ENCODE measurements at regions not wholly inside any gene's neighbourhood (a gene's known extent, or its start where the extent isn't known, plus 50 kb on each side); places are given as distances from the start of the nearest gene placed in this dataset.

DNA sequence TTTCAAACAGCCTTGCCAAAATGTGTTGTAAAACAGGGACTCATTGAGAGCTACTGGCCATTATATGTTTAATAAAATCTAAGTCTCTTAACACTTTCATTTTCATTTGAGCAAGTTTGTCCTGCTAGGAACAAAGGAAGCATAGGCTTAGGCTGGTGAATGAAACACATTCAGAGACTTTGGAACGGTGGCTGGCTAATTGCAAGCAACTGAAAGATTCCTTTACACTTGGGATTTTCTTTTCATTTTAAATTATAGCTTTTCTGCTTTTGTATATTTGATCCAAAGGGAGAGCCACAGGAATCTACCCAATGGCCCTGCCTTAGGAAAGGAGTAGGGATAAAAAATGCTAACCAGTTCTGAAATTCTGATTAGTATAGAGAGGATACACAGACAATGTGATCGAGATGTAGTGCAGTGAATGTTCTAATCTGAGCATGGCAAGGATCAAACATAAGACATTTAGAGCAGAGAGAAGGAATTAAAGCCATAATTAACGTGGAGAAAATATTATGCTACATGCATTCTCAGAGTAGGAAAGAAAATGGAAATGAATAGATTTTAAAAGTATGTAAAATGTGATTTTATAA, 911.4 kb upstream of the SLC39A10 start:
- H3K36me3 Mint-ChIP-seq, result no peaks in the 10 kb centered on the region
- H3K4me3 Mint-ChIP-seq, result no peak overlapping the region
- peaks cover 0 to 10% (median under 1%) of the 10 kb centered on the region in 6 donors for H3K9me3 Mint-ChIP-seq
- H3K4me1 Mint-ChIP-seq, result no peaks in the 10 kb centered on the region
- no peak for DNase-seq
- no peaks in the 10 kb centered on the region for H3K27me3 Mint-ChIP-seq (ENCODE audit: low read depth in 3 of 3)
- H3K27ac Mint-ChIP-seq, result no peak overlapping the region

GRCh38 chr2:194742706-194743105, 914.3 kb upstream of the SLC39A10 start:
- H3K36me3 Mint-ChIP-seq, result no peaks in the 10 kb centered on the region
- no peak overlapping the region for H3K4me3 Mint-ChIP-seq
- H3K4me1 Mint-ChIP-seq, result no peaks in the 10 kb centered on the region
- DNase-seq, result no peak
- peaks cover 0 to 14% (median 5%) of the 10 kb centered on the region in 6 donors for H3K9me3 Mint-ChIP-seq
- H3K27ac Mint-ChIP-seq, result no peak overlapping the region
- H3K27me3 Mint-ChIP-seq (ENCODE audit: low read depth in 3 of 3), result peaks cover 0 to 1% (median 0%) of the 10 kb centered on the region in 3 donors

DNA sequence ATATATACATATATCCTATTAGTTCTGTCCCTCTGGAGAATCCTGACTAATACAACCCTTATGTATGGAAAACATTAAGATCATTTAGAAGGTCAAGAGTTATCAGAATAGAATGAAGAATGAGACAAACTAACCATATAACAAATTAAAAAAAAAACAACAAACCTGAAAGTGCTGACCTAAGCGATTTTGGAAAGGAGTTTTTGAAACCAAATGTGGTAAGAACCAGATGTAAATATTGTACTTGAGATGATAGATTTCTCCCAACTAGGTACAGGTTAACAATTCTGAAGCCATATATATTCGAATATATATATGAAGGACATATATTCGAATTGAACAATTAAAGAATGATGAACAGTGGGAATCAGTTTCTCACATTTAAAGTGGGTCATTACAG, 917.8 kb upstream of the SLC39A10 start:
- Mint-ChIP-seq H3K27me3 (ENCODE audit: low read depth in 3 of 3) (peaks cover 0 to 2% (median 1%) of the 10 kb centered on the region in 3 donors), H3K27ac (no peak overlapping the region), H3K36me3 (no peaks in the 10 kb centered on the region), H3K4me1 (no peaks in the 10 kb centered on the region), H3K4me3 (no peak overlapping the region), H3K9me3 (peaks cover 3 to 29% (median 8%) of the 10 kb centered on the region in 6 donors)
- DNase-seq, result no peak

DNA sequence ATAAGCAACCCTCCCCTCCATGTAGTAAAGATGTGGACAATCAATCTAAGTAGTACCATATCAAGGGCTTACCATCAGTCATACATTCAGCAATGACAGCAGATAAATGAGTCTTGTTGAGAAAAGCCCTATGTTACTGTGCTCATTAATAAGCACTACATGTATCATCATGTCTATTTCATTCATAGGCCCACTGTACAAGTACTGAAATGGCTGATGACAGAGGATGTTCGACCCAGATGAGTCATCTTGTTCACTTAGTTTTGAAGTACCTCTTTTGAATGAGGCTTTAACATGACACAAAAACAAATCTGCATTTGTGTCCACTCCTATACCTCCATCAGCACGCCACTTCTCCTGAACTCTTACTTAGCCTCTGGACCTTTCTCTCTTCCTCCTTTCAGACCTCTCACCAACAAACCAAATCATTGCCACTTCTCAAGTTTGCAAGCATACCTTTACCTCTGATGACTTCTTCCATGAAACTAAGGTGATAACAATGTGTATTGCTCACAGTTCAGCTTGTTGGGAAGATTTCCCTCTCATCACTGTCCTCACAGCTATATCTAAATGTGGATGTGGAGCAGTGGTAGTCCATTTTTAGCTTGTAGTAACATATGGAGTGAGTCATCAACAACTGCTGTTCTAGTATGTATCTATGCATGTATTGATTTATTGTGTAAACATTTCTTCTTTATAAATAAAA, 921.0 kb upstream of the SLC39A10 start:
- H3K27me3 Mint-ChIP-seq (ENCODE audit: low read depth in 3 of 3), result peaks cover 1 to 4% (median 2%) of the 10 kb centered on the region in 3 donors
- peaks cover 5 to 34% (median 11%) of the 10 kb centered on the region in 6 donors for H3K9me3 Mint-ChIP-seq
- no peaks in the 10 kb centered on the region for H3K4me1 Mint-ChIP-seq
- no peaks in the 10 kb centered on the region for H3K36me3 Mint-ChIP-seq
- no peak for DNase-seq
- no peak overlapping the region for H3K4me3 Mint-ChIP-seq
- H3K27ac Mint-ChIP-seq, result no peak overlapping the region

- H3K36me3 Mint-ChIP-seq, result no peaks in the 10 kb centered on the region
- DNase-seq, result no peak
- H3K4me3 Mint-ChIP-seq, result no peak overlapping the region
- H3K27me3 Mint-ChIP-seq (ENCODE audit: low read depth in 3 of 3), result peaks cover 0 to 4% (median under 1%) of the 10 kb centered on the region in 3 donors
- no peaks in the 10 kb centered on the region for H3K4me1 Mint-ChIP-seq
- H3K27ac Mint-ChIP-seq, result no peak overlapping the region
- peaks cover 3 to 15% (median 8%) of the 10 kb centered on the region in 6 donors for H3K9me3 Mint-ChIP-seq
Measured at GRCh38 chr2:194730266-194730665, 926.8 kb upstream of the SLC39A10 start.

- no peak overlapping the region for H3K27ac Mint-ChIP-seq
- no peaks in the 10 kb centered on the region for H3K27me3 Mint-ChIP-seq (ENCODE audit: low read depth in 3 of 3)
- no peaks in the 10 kb centered on the region for H3K36me3 Mint-ChIP-seq
- DNase-seq, result no peak
- peaks cover 0 to 17% (median 8%) of the 10 kb centered on the region in 6 donors for H3K9me3 Mint-ChIP-seq
- no peaks in the 10 kb centered on the region for H3K4me1 Mint-ChIP-seq
- H3K4me3 Mint-ChIP-seq, result no peak overlapping the region
Measured at GRCh38 chr2:194725169-194725568, 931.9 kb upstream of the SLC39A10 start.

- H3K27me3 Mint-ChIP-seq (ENCODE audit: low read depth in 3 of 3), result no peaks in the 10 kb centered on the region
- H3K9me3 Mint-ChIP-seq, result peaks cover 0 to 21% (median 8%) of the 10 kb centered on the region in 6 donors
- no peak overlapping the region for H3K4me3 Mint-ChIP-seq
- H3K4me1 Mint-ChIP-seq, result no peaks in the 10 kb centered on the region
- no peak for DNase-seq
- no peak overlapping the region for H3K27ac Mint-ChIP-seq
- no peaks in the 10 kb centered on the region for H3K36me3 Mint-ChIP-seq
Measured at GRCh38 chr2:194723446-194723845, 933.6 kb upstream of the SLC39A10 start.

DNA sequence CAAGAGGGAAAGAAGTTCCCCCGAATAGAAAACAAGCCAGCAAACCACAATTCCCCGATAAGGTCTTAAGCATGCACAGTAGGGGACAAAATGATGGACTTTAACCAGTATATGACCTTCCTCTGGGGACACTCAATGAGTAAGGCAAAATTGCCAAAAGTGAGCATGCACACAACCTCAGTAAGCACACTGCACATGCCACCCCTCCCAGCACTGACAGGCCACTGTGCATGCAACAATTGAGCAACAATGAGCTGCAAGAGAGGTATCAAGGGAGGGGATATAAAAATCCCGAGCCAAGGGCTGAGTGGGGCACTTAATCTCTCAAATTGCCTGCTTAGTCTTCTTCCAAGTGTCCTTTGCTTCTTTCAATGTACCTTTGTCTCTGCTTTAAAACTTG, 935.8 kb upstream of the SLC39A10 start:
- no peak for DNase-seq
- Mint-ChIP-seq H3K27ac (no peak overlapping the region), H3K4me3 (no peak overlapping the region), H3K4me1 (no peaks in the 10 kb centered on the region), H3K36me3 (no peaks in the 10 kb centered on the region), H3K9me3 (peaks cover 0 to 21% (median 8%) of the 10 kb centered on the region in 6 donors), H3K27me3 (ENCODE audit: low read depth in 3 of 3) (no peaks in the 10 kb centered on the region)

GRCh38 chr2:194720462-194720861, 936.6 kb upstream of the SLC39A10 start:
- no peaks in the 10 kb centered on the region for H3K27me3 Mint-ChIP-seq (ENCODE audit: low read depth in 3 of 3)
- no peak overlapping the region for H3K27ac Mint-ChIP-seq
- H3K4me1 Mint-ChIP-seq, result no peaks in the 10 kb centered on the region
- no peak overlapping the region for H3K4me3 Mint-ChIP-seq
- no peak for DNase-seq
- no peaks in the 10 kb centered on the region for H3K36me3 Mint-ChIP-seq
- peaks cover 0 to 21% (median 8%) of the 10 kb centered on the region in 6 donors for H3K9me3 Mint-ChIP-seq

GRCh38 chr2:194718881-194719280, 938.1 kb upstream of the SLC39A10 start:
- no peak for DNase-seq
- Mint-ChIP-seq H3K27ac (no peak overlapping the region), H3K4me1 (no peaks in the 10 kb centered on the region), H3K9me3 (peaks cover under 1 to 21% (median 11%) of the 10 kb centered on the region in 6 donors), H3K4me3 (no peak overlapping the region), H3K36me3 (no peaks in the 10 kb centered on the region), H3K27me3 (ENCODE audit: low read depth in 3 of 3) (no peaks in the 10 kb centered on the region)

GRCh38 chr2:194714541-194714940, 942.5 kb upstream of the SLC39A10 start:
- H3K36me3 Mint-ChIP-seq, result no peaks in the 10 kb centered on the region

GRCh38 chr2:194709840-194710239, 947.2 kb upstream of the SLC39A10 start:
- no peaks in the 10 kb centered on the region for H3K4me1 Mint-ChIP-seq
- no peak overlapping the region for H3K4me3 Mint-ChIP-seq
- no peaks in the 10 kb centered on the region for H3K36me3 Mint-ChIP-seq
- no peak for DNase-seq
- no peak overlapping the region for H3K27ac Mint-ChIP-seq
- peaks cover 0 to 13% (median 2%) of the 10 kb centered on the region in 6 donors for H3K9me3 Mint-ChIP-seq
- H3K27me3 Mint-ChIP-seq (ENCODE audit: low read depth in 3 of 3), result peaks cover 0 to 1% (median 0%) of the 10 kb centered on the region in 3 donors

More at GRCh38 chr2:194714541-194714940, 942.5 kb upstream of the SLC39A10 start:
- H3K27me3 Mint-ChIP-seq (ENCODE audit: low read depth in 3 of 3), result no peaks in the 10 kb centered on the region
- DNase-seq, result no peak
- no peak overlapping the region for H3K4me3 Mint-ChIP-seq
- no peaks in the 10 kb centered on the region for H3K4me1 Mint-ChIP-seq
- H3K9me3 Mint-ChIP-seq, result peaks cover 0 to 17% (median 4%) of the 10 kb centered on the region in 6 donors
- H3K27ac Mint-ChIP-seq, result no peak overlapping the region

DNA sequence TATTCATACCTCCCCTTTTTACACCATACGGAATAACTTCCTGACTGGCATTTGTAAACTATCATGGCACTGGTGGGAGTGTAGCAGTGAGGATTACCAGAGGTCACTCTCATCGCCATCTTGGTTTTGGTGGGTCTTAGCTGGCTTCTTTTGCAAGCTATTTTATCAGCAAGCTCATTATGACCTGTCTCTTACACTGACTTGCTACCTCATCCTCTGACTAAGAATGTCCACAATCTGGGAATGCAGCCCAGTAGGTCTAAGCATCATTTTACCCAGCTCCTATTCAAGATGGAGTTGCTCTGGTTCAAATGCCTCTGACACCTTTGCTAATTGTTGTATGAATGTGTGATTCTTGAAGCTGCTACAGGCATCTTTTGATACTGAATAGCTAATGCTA, 950.8 kb upstream of the SLC39A10 start:
- no peak for DNase-seq
- H3K4me1 Mint-ChIP-seq, result no peaks in the 10 kb centered on the region
- no peak overlapping the region for H3K4me3 Mint-ChIP-seq
- H3K27me3 Mint-ChIP-seq (ENCODE audit: low read depth in 3 of 3), result peaks cover 0 to 1% (median 0%) of the 10 kb centered on the region in 3 donors
- H3K36me3 Mint-ChIP-seq, result no peaks in the 10 kb centered on the region
- H3K9me3 Mint-ChIP-seq, result no peaks in the 10 kb centered on the region
- H3K27ac Mint-ChIP-seq, result no peak overlapping the region

- no peaks in the 10 kb centered on the region for H3K9me3 Mint-ChIP-seq
- no peak overlapping the region for H3K27ac Mint-ChIP-seq
- H3K4me3 Mint-ChIP-seq, result no peak overlapping the region
- DNase-seq, result no peak
- no peaks in the 10 kb centered on the region for H3K4me1 Mint-ChIP-seq
- H3K27me3 Mint-ChIP-seq (ENCODE audit: low read depth in 3 of 3), result peaks cover 0 to 1% (median 0%) of the 10 kb centered on the region in 3 donors
- no peaks in the 10 kb centered on the region for H3K36me3 Mint-ChIP-seq
Measured at GRCh38 chr2:194705398-194705797, 951.6 kb upstream of the SLC39A10 start.

All from immature natural killer cell (primary cell).